ENCODE measurements at regions not wholly inside any gene's neighbourhood (a gene's known extent, or its start where the extent isn't known, plus 50 kb on each side); places are given as distances from the start of the nearest gene placed in this dataset.

- Mint-ChIP-seq H3K27ac (no peak overlapping the region), H3K9me3 (ENCODE audit: insufficient read depth) (no peaks in the 10 kb centered on the region), H3K27me3 (peaks cover 24% of the 10 kb centered on the region), H3K4me3 (no peak overlapping the region), H3K4me1 (no peaks in the 10 kb centered on the region)
- Histone ChIP-seq H2AFZ (ENCODE audit: insufficient read depth, low read depth, low read length, poor library complexity, severe bottlenecking) (no peak overlapping the region), H3K4me3 (ENCODE audit: control extremely low read depth in 1 of 5, extremely low read depth in 1 of 5, insufficient read depth in 1 of 5, low read depth in 2 of 5, low read length in 4 of 5) (no peak overlapping the region), H3K9ac (ENCODE audit: low read length) (no peak overlapping the region), H3K4me2 (replicated peaks; ENCODE audit: low read depth, low read length, poor library complexity, severe bottlenecking) (no peak overlapping the region), H3K36me3 (replicated peaks in 1 of 2; ENCODE audit: control extremely low read depth in 1 of 2, control insufficient read depth in 1 of 2, extremely low read depth in 1 of 2, insufficient read depth in 2 of 2, low read length in 1 of 2) (no peaks in the 10 kb centered on the region), H3K4me1 (ENCODE audit: control insufficient read depth in 2 of 2, insufficient read depth in 2 of 2, low read length in 2 of 2) (no peaks in the 10 kb centered on the region), H3K9me3 (ENCODE audit: control extremely low read depth in 1 of 3, control insufficient read depth in 2 of 3, insufficient read depth in 1 of 3, low read length in 2 of 3) (peaks cover 0 to 3% (median 0%) of the 10 kb centered on the region in 3 donors), H3K79me2 (ENCODE audit: control insufficient read depth, insufficient read depth, low read length) (no peaks in the 10 kb centered on the region), H4K20me1 (ENCODE audit: control insufficient read depth, insufficient read depth, low read length, poor library complexity, severe bottlenecking) (no peaks in the 10 kb centered on the region), H3K27ac (ENCODE audit: low read length in 2 of 2) (no peak overlapping the region), H3K27me3 (replicated peaks in 1 of 4; ENCODE audit: control extremely low read depth in 1 of 4, control insufficient read depth in 3 of 4, insufficient read depth in 4 of 4, low read length in 3 of 4) (peaks cover 0 to 5% (median 0%) of the 10 kb centered on the region in 4 experiments)
- TF ChIP-seq CTCF (IDR thresholded peaks at IDR 0.05) (no peak), EZH2 (IDR thresholded peaks at IDR 0.05; ENCODE audit: borderline replicate concordance, insufficient read depth, low read depth, low read length, poor library complexity, severe bottlenecking) (no peak)
- ChIA-PET POLR2A (no interaction called here), CTCF (no interaction called here)
- ATAC-seq (ENCODE audit: low read depth) (no peak), DNase-seq (no peak)
- 90% methylated on average over 1 of the region's 1 CpG for whole genome bisulfite sequencing (ENCODE audit: insufficient coverage)
- intact Hi-C loops (cut with micrococcal nuclease): no loop called here
Observed at GRCh38 chr1:112133487-112133886, 144.0 kb upstream of the KCND3 start.

GRCh38 chr1:112140743-112141142 lies 151.3 kb upstream of the KCND3 start:
- Histone ChIP-seq H3K79me2 (ENCODE audit: control insufficient read depth, insufficient read depth, low read length) (no peaks in the 10 kb centered on the region), H3K4me3 (ENCODE audit: control extremely low read depth in 1 of 5, extremely low read depth in 1 of 5, insufficient read depth in 1 of 5, low read depth in 2 of 5, low read length in 4 of 5) (no peak overlapping the region), H2AFZ (ENCODE audit: insufficient read depth, low read depth, low read length, poor library complexity, severe bottlenecking) (no peak overlapping the region), H3K9ac (ENCODE audit: low read length) (no peak overlapping the region), H3K27me3 (replicated peaks in 1 of 4; ENCODE audit: control extremely low read depth in 1 of 4, control insufficient read depth in 3 of 4, insufficient read depth in 4 of 4, low read length in 3 of 4) (peaks cover 0 to 8% (median 2%) of the 10 kb centered on the region in 4 experiments), H3K27ac (ENCODE audit: low read length in 2 of 2) (no peak overlapping the region), H3K4me1 (ENCODE audit: control insufficient read depth in 2 of 2, insufficient read depth in 2 of 2, low read length in 2 of 2) (no peaks in the 10 kb centered on the region), H4K20me1 (ENCODE audit: control insufficient read depth, insufficient read depth, low read length, poor library complexity, severe bottlenecking) (no peaks in the 10 kb centered on the region), H3K9me3 (ENCODE audit: control extremely low read depth in 1 of 3, control insufficient read depth in 2 of 3, insufficient read depth in 1 of 3, low read length in 2 of 3) (no peaks in the 10 kb centered on the region), H3K4me2 (replicated peaks; ENCODE audit: low read depth, low read length, poor library complexity, severe bottlenecking) (no peak overlapping the region), H3K36me3 (replicated peaks in 1 of 2; ENCODE audit: control extremely low read depth in 1 of 2, control insufficient read depth in 1 of 2, extremely low read depth in 1 of 2, insufficient read depth in 2 of 2, low read length in 1 of 2) (no peaks in the 10 kb centered on the region)
- TF ChIP-seq CTCF (IDR thresholded peaks at IDR 0.05): no peak
- no peak for TF ChIP-seq EZH2 (IDR thresholded peaks at IDR 0.05; ENCODE audit: borderline replicate concordance, insufficient read depth, low read depth, low read length, poor library complexity, severe bottlenecking)
- 80% methylated on average over 1 of the region's 2 CpGs for WGBS (ENCODE audit: insufficient coverage)
- CTCF ChIA-PET: no interaction called here
- DNase-seq (no peak), ATAC-seq (ENCODE audit: low read depth) (no peak)
- POLR2A ChIA-PET: no interaction called here
- Mint-ChIP-seq H3K27me3 (peaks cover 36% of the 10 kb centered on the region), H3K4me3 (no peak overlapping the region), H3K4me1 (no peaks in the 10 kb centered on the region), H3K27ac (no peak overlapping the region), H3K9me3 (ENCODE audit: insufficient read depth) (no peaks in the 10 kb centered on the region)
- intact Hi-C loops (cut with micrococcal nuclease): no loop called here
